ENCODE measurements at regions not wholly inside any gene's neighbourhood (a gene's known extent, or its start where the extent isn't known, plus 50 kb on each side); places are given as distances from the start of the nearest gene placed in this dataset.

DNA sequence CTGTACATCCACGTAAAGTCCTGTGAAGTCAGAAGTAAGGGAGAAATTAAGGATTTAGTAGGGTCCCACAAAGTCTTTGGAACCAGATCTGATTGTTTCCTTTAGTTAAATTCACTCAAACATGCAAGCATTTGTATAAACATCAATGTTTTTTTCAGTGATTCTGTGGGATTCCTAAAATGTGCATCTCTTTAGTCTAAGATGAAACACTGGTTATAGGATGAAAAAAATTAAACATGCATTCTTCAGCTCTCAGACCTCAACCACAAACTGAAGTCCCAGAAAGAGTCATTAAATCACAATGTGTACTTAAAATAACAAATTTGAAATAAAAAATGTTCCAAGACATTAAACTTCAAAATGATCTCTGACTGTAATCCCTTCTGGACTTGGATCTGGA is 76.5 kb upstream of the APCDD1 start:
- peak; percentile 58 for DNase-seq
- peaks cover 47% of the 10 kb centered on the region for H3K4me1 ChIP-seq (ENCODE audit: insufficient read depth)

DNA sequence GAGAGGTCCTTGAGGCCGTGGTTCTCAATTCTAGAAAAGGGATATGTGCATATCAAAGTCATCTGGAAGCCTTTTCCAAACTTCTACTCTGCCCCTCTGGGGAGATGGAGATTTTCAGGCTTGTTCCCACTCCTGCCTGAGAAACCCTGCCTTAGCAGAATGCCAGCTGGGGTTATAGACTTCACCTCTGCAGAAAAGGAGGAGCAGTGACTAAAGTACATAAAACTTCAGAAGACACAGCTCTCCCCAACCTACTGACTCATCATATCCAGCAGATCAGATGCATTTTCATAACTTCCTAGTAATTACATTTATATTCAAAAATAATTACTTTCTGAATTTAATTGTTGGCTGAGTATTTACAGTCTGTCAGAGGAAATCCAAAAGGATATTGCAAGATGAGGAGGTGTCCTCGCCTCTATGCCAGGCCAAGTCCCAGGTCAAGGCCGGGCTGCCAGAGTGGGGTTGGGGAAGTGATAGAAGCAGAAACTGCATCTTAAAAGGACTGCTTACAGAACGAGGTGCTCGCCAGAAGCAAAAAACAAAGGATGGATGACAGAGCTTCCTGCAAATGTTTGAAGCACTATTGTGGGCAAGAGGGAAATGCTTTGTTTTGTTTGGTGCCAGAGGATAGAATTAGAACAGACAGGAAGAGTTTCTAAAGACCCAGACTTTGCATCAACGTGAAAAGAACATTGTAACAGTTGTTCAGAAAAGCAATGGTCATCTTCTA is 75.6 kb upstream of the APCDD1 start:
- TF ChIP-seq EZH2phosphoT487 (IDR thresholded peaks at IDR 0.05; ENCODE audit: insufficient read depth, low read depth) = no peak
- no peak for TF ChIP-seq EZH2 (IDR thresholded peaks at IDR 0.05; ENCODE audit: insufficient read depth, poor library complexity, severe bottlenecking)
- H4K20me1 ChIP-seq (ENCODE audit: insufficient read depth) = no peaks in the 10 kb centered on the region
- H3K27ac ChIP-seq = peak overlapping the region; percentile 89
- H3K79me2 ChIP-seq (ENCODE audit: insufficient read depth) = no peaks in the 10 kb centered on the region
- H3K4me2 ChIP-seq (ENCODE audit: unreplicated experiment) = peak overlapping the region; percentile 63
- peaks cover 45% of the 10 kb centered on the region for H3F3A ChIP-seq (ENCODE audit: insufficient read depth)
- H3K4me1 ChIP-seq (ENCODE audit: insufficient read depth) = peaks cover 47% of the 10 kb centered on the region
- peak overlapping the region; percentile 56 for H3K9ac ChIP-seq
- in situ Hi-C loops (cut with MboI) = no loop called here
- no peaks in the 10 kb centered on the region for H3K9me3 ChIP-seq (ENCODE audit: low read depth)
- H2AFZ ChIP-seq = peak overlapping the region; percentile 50
- peak; percentile 86 for DNase-seq
- H3K9me2 ChIP-seq (ENCODE audit: insufficient read depth) = no peaks in the 10 kb centered on the region
- 10 to 13% methylated on average over 6 of the region's 6 CpGs for WGBS, 2 experiments (ENCODE audit: low coverage in 1 of 2, low lambda C conversion rate in 2 of 2, missing lambda C conversion rate in 2 of 2)
- no peaks in the 10 kb centered on the region for H3K36me3 ChIP-seq (ENCODE audit: low read depth)
- no peaks in the 10 kb centered on the region for H3K27me3 ChIP-seq (replicated peaks; ENCODE audit: insufficient read depth)
- peak overlapping the region; percentile 44 for H3K4me3 ChIP-seq

More for the DNA sequence above, 76.5 kb upstream of the APCDD1 start:
- in situ Hi-C loops (cut with MboI) = no loop called here
- Histone ChIP-seq H2AFZ (no peak overlapping the region), H3K27me3 (replicated peaks; ENCODE audit: insufficient read depth) (no peaks in the 10 kb centered on the region), H3K9me3 (ENCODE audit: low read depth) (no peaks in the 10 kb centered on the region), H4K20me1 (ENCODE audit: insufficient read depth) (no peaks in the 10 kb centered on the region), H3K36me3 (ENCODE audit: low read depth) (no peaks in the 10 kb centered on the region), H3K9ac (peak overlapping the region; percentile 56; the same call in 1 of the 2 replicates), H3K27ac (peak overlapping the region; percentile 89), H3K9me2 (ENCODE audit: insufficient read depth) (no peaks in the 10 kb centered on the region), H3K4me3 (peak overlapping the region; percentile 44; the same call in 1 of the 2 replicates), H3F3A (ENCODE audit: insufficient read depth) (peaks cover 45% of the 10 kb centered on the region), H3K79me2 (ENCODE audit: insufficient read depth) (no peaks in the 10 kb centered on the region), H3K4me2 (ENCODE audit: unreplicated experiment) (peak overlapping the region; percentile 63)
- TF ChIP-seq EZH2 (IDR thresholded peaks at IDR 0.05; ENCODE audit: insufficient read depth, poor library complexity, severe bottlenecking) (no peak), EZH2phosphoT487 (IDR thresholded peaks at IDR 0.05; ENCODE audit: insufficient read depth, low read depth) (no peak)
- 88 to 96% methylated on average over 1 of the region's 1 CpG for WGBS, 2 experiments (ENCODE audit: low coverage in 1 of 2, low lambda C conversion rate in 2 of 2, missing lambda C conversion rate in 2 of 2)

DNA sequence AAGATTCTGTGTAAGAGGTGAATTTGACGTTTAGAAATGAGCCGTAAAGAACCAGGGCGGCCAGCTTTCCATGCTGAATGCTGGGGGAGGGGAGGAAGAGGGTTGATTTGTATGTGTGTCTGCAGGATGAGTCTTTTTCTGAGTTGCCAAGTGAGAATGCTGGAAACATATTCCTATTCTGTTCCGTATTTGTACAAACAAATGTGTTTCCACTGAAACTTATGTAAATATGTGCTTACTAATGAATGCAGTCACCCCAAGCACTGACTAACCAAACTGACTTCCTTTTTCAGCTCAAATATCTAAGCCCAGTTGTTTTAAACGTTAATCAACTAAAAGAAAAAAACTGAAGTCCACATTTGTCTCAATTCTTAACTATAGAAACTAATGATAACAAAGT is 74.9 kb upstream of the APCDD1 start:
- Histone ChIP-seq H3K9me2 (ENCODE audit: insufficient read depth) (no peaks in the 10 kb centered on the region), H3F3A (ENCODE audit: insufficient read depth) (peaks cover 39% of the 10 kb centered on the region), H3K4me1 (ENCODE audit: insufficient read depth) (peaks cover 44% of the 10 kb centered on the region), H3K9me3 (ENCODE audit: low read depth) (no peaks in the 10 kb centered on the region), H3K9ac (peak overlapping the region; percentile 56), H3K36me3 (ENCODE audit: low read depth) (no peaks in the 10 kb centered on the region), H3K27ac (peak overlapping the region; percentile 89), H3K4me2 (ENCODE audit: unreplicated experiment) (peak overlapping the region; percentile 63), H4K20me1 (ENCODE audit: insufficient read depth) (no peaks in the 10 kb centered on the region), H3K27me3 (replicated peaks; ENCODE audit: insufficient read depth) (no peaks in the 10 kb centered on the region), H2AFZ (peak overlapping the region; percentile 50), H3K4me3 (peak overlapping the region; percentile 44), H3K79me2 (ENCODE audit: insufficient read depth) (no peaks in the 10 kb centered on the region)
- peak; percentile 77 for DNase-seq
- no peak for TF ChIP-seq EZH2phosphoT487 (IDR thresholded peaks at IDR 0.05; ENCODE audit: insufficient read depth, low read depth)
- TF ChIP-seq EZH2 (IDR thresholded peaks at IDR 0.05; ENCODE audit: insufficient read depth, poor library complexity, severe bottlenecking) = no peak
- 2 to 9% methylated on average over 5 of the region's 5 CpGs for WGBS, 2 experiments (ENCODE audit: low coverage in 1 of 2, low lambda C conversion rate in 2 of 2, missing lambda C conversion rate in 2 of 2)
- in situ Hi-C loops (cut with MboI) = no loop called here

DNA sequence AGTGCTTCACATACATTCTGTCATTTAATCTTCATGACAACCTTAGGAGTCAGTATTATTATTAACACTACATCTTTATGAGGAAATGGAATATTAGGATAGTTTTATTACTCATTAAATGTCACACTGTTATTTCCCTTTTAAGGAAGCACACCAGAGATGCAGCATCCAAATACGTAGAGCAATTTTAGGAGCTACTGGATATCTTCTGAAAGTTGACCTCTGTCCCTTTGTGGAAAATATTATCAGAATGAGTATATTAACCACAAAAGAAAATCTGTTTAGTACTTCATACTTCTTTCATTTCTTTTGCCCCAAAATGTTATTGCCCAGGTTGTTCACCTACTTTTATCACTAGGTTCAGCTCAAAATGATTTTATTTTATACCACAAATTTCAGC is 72.9 kb upstream of the APCDD1 start:
- no peaks in the 10 kb centered on the region for H3K9me2 ChIP-seq (ENCODE audit: insufficient read depth)
- no peak overlapping the region for H3K4me2 ChIP-seq (ENCODE audit: unreplicated experiment)
- no peak overlapping the region for H2AFZ ChIP-seq
- DNase-seq = no peak
- no peak overlapping the region for H3K4me3 ChIP-seq
- 29 to 53% methylated on average over 1 of the region's 1 CpG for WGBS, 2 experiments (ENCODE audit: low coverage in 1 of 2, low lambda C conversion rate in 2 of 2, missing lambda C conversion rate in 2 of 2)
- no peaks in the 10 kb centered on the region for H3K9me3 ChIP-seq (ENCODE audit: low read depth)
- no peaks in the 10 kb centered on the region for H4K20me1 ChIP-seq (ENCODE audit: insufficient read depth)
- H3K36me3 ChIP-seq (ENCODE audit: low read depth) = no peaks in the 10 kb centered on the region
- TF ChIP-seq EZH2 (IDR thresholded peaks at IDR 0.05; ENCODE audit: insufficient read depth, poor library complexity, severe bottlenecking) (no peak), EZH2phosphoT487 (IDR thresholded peaks at IDR 0.05; ENCODE audit: insufficient read depth, low read depth) (no peak)
- in situ Hi-C loops (cut with MboI) = no loop called here
- no peaks in the 10 kb centered on the region for H3K27me3 ChIP-seq (replicated peaks; ENCODE audit: insufficient read depth)
- no peak overlapping the region for H3K9ac ChIP-seq
- no peak overlapping the region for H3K27ac ChIP-seq
- peaks cover 34% of the 10 kb centered on the region for H3F3A ChIP-seq (ENCODE audit: insufficient read depth)
- peaks cover 36% of the 10 kb centered on the region for H3K4me1 ChIP-seq (ENCODE audit: insufficient read depth)
- H3K79me2 ChIP-seq (ENCODE audit: insufficient read depth) = no peaks in the 10 kb centered on the region

All from GM23248 (cell line).